Liver (tissue), 3 donors: ENCODE measurements at regions not wholly inside any gene's neighbourhood (a gene's known extent, or its start where the extent isn't known, plus 50 kb on each side); places are given as distances from the start of the nearest gene placed in this dataset.

ENCODE experiments used
- ATF3 ChIP-seq: IDR thresholded peaks from 2 replicates; pipeline ENCODE4 v1.6.1; 2016; ENCODE audit warnings: antibody characterized with exemption
- CTCF ChIP-seq: fragments of 150-350 bp; IDR thresholded peaks from 2 replicates; pipeline ENCODE4 v1.5.1; 2017; ENCODE audit warnings: improper control_type of control experiment, low read depth, low read length; ENCODE audit not compliant: missing input control
- GABPA ChIP-seq, 2 donors: IDR thresholded peaks in 1 of 2; conservative IDR thresholded peaks in 1 of 2; 2 replicates each; pipeline ENCODE4 v1.6.1; 2016; ENCODE audit warnings: antibody characterized with exemption in 2 of 2, mild to moderate bottlenecking in 1 of 2, moderate library complexity in 1 of 2
- MAX ChIP-seq: IDR thresholded peaks from 2 replicates; pipeline ENCODE4 v1.6.1; 2016; ENCODE audit warnings: antibody characterized with exemption
- REST ChIP-seq: IDR thresholded peaks from 2 replicates; pipeline ENCODE4 v1.6.1; 2016; ENCODE audit warnings: antibody characterized with exemption, mild to moderate bottlenecking
- SP1 ChIP-seq: IDR thresholded peaks from 2 replicates; pipeline ENCODE4 v1.6.1; 2018; ENCODE audit warnings: antibody characterized with exemption, mild to moderate bottlenecking
- TAF1 ChIP-seq: conservative IDR thresholded peaks from 2 replicates; pipeline ENCODE4 v1.6.1; 2016; ENCODE audit warnings: antibody characterized with exemption, mild to moderate bottlenecking
- YY1 ChIP-seq: IDR thresholded peaks from 2 replicates; pipeline ENCODE4 v1.6.1; 2016; ENCODE audit warnings: antibody characterized with exemption, mild to moderate bottlenecking
- ZBTB33 ChIP-seq: IDR thresholded peaks from 2 replicates; pipeline ENCODE4 v1.6.1; 2016; ENCODE audit warnings: antibody characterized with exemption
- donor health status: healthy.
- donor health status: healthy.

GRCh38 chr6:44641344-44642031 lies 254.0 kb downstream of the CDC5L start:
- no peak for TF ChIP-seq CTCF
- TF ChIP-seq SP1 = no peak
- no peak for TF ChIP-seq MAX
- TF ChIP-seq REST = no peak
- no peak for TF ChIP-seq YY1
- no peak for TF ChIP-seq ZBTB33
- TF ChIP-seq ATF3 = no peak
- no peak for TF ChIP-seq TAF1
- TF ChIP-seq GABPA (IDR thresholded peaks at IDR 0.05 in 1 of 2, conservative IDR thresholded peaks at IDR 0.05 in 1 of 2) = no peak
